Endothelial cell of umbilical vein (primary cell): ENCODE measurements at regions not wholly inside any gene's neighbourhood (a gene's known extent, or its start where the extent isn't known, plus 50 kb on each side); places are given as distances from the start of the nearest gene placed in this dataset.

Source experiments
- BruUV-seq: library from RNA; stranded (reverse); fragments of 400-500 nt; replicated peaks from 2 replicates; lab custom pipeline; 2021; lab: Mats Ljungman, UMichigan
- CTCF ChIA-PET: fragments of 300-600, 350-600 bp; sonication (Branson Sonifier 250); formaldehyde crosslinking; loops from one replicate; lab custom pipeline; 2021; ENCODE audit warnings: antibody characterized with exemption, inconsistent platforms; lab: Charles Lee
- POLR2A ChIA-PET: fragments of 300-600, 350-600 bp; sonication (Branson Sonifier 250); formaldehyde crosslinking; loops from one replicate; lab custom pipeline; 2021; ENCODE audit warnings: antibody characterized with exemption, inconsistent platforms; lab: Charles Lee
- DNase-seq: peaks from one replicate; pipeline ENCODE4 v3.0.0-alpha.2; 2011; ENCODE audit warnings: low read depth, low spot score
- FAIRE-seq: peaks from 2 replicates; lab custom pipeline; 2011; peaks lifted over from hg19 to GRCh38; lab: Jason Lieb, UNC
- H2AFZ ChIP-seq: 2 replicates; pipeline ENCODE4 v1.6.0; 2012; ENCODE audit warnings: low read depth, low read length, control low read depth, inconsistent platforms
- H3K27ac ChIP-seq: 2 replicates; pipeline ENCODE4 v1.5.1; 2011; ENCODE audit warnings: low read depth, mild to moderate bottlenecking, control low read depth, low read length, moderate library complexity; ENCODE audit not compliant: insufficient read depth
- H3K27me3 ChIP-seq, 2 experiments: 2 replicates each; pipeline versions ENCODE4 v1.6.0 to v1.6.1; 2011; ENCODE audit warnings: low read length in 2 of 2, mixed read lengths in 1 of 2; ENCODE audit not compliant: control insufficient read depth in 2 of 2, insufficient read depth in 2 of 2
- H3K36me3 ChIP-seq, 2 experiments: 2 replicates in 1 of 2; 3 replicates in 1 of 2; pipeline ENCODE4 v1.5.1; 2011; ENCODE audit warnings: low read length in 2 of 2, mild to moderate bottlenecking in 1 of 2, moderate library complexity in 1 of 2; ENCODE audit not compliant: control insufficient read depth in 2 of 2, insufficient read depth in 2 of 2; ENCODE audit errors: extremely low read depth in 1 of 2
- H3K4me1 ChIP-seq: 3 replicates; pipeline ENCODE4 v1.5.1; 2011; ENCODE audit warnings: mild to moderate bottlenecking, low read length; ENCODE audit not compliant: control insufficient read depth, insufficient read depth; ENCODE audit errors: extremely low read depth
- H3K4me2 ChIP-seq: 2 replicates; pipeline ENCODE4 v1.6.1; 2011; ENCODE audit warnings: low read length, control low read depth, mixed read lengths; ENCODE audit not compliant: insufficient read depth
- H3K4me3 ChIP-seq, 3 experiments: fragments of 200-600 bp in 1 of 3; sonication (generic), shearing (Covaris generic) in 1 of 3; replicated peaks in 1 of 3; 2 replicates each; pipeline ENCODE4 v1.5.1; 2011 to 2016; ENCODE audit warnings: control low read depth in 3 of 3, low read length in 3 of 3, mild to moderate bottlenecking in 2 of 3, inconsistent platforms in 1 of 3, low read depth in 1 of 3, moderate library complexity in 1 of 3; ENCODE audit not compliant: insufficient read depth in 1 of 3
- H3K79me2 ChIP-seq: 2 replicates; pipeline ENCODE4 v1.6.0; 2012; ENCODE audit warnings: low read length, inconsistent platforms; ENCODE audit not compliant: control insufficient read depth, insufficient read depth
- H3K9ac ChIP-seq: replicated peaks from 2 replicates; pipeline ENCODE3; 2011; ENCODE audit warnings: low read length, control low read depth; ENCODE audit not compliant: insufficient read depth; ENCODE audit errors: extremely low read depth
- H3K9me1 ChIP-seq: replicated peaks from 3 replicates; pipeline ENCODE4 v1.6.0; 2011; ENCODE audit warnings: mild to moderate bottlenecking, low read length; ENCODE audit not compliant: control insufficient read depth, insufficient read depth; ENCODE audit errors: extremely low read depth
- H3K9me3 ChIP-seq: replicated peaks from 2 replicates; pipeline ENCODE4 v1.5.1; 2012; ENCODE audit warnings: low read length, inconsistent platforms; ENCODE audit not compliant: control insufficient read depth, insufficient read depth
- H4K20me1 ChIP-seq: replicated peaks from 2 replicates; pipeline ENCODE3; 2011; ENCODE audit warnings: mild to moderate bottlenecking, low read length; ENCODE audit not compliant: control insufficient read depth, insufficient read depth; ENCODE audit errors: extremely low read depth
- CTCF ChIP-seq, 2 donors: IDR thresholded peaks; 1 replicate in 1 of 2; 2 replicates in 1 of 2; pipeline ENCODE4 v1.5.1; 2011; ENCODE audit warnings: low read length in 2 of 2, mild to moderate bottlenecking in 2 of 2, moderate library complexity in 2 of 2, control low read depth in 1 of 2, inconsistent platforms in 1 of 2, low read depth in 1 of 2; ENCODE audit not compliant: insufficient read depth in 1 of 2; ENCODE audit errors: extremely low read depth in 1 of 2
- EZH2 ChIP-seq: IDR thresholded peaks from 2 replicates; pipeline ENCODE4 v1.6.1; 2012; ENCODE audit warnings: borderline replicate concordance, low read depth, mild to moderate bottlenecking, moderate library complexity, low read length, inconsistent platforms; ENCODE audit not compliant: severe bottlenecking
- FOS ChIP-seq: IDR thresholded peaks from 2 replicates; pipeline ENCODE4 v1.6.1; 2011; ENCODE audit warnings: mild to moderate bottlenecking, low read length, moderate library complexity, borderline replicate concordance; ENCODE audit not compliant: insufficient read depth
- GATA2 ChIP-seq: IDR thresholded peaks from 2 replicates; pipeline ENCODE4 v1.7.0; 2011; ENCODE audit warnings: low read depth, mild to moderate bottlenecking, moderate library complexity, mixed read lengths, low read length; ENCODE audit not compliant: insufficient read length, insufficient read depth
- JUN ChIP-seq: IDR thresholded peaks from 2 replicates; pipeline ENCODE4 v1.6.1; 2011; ENCODE audit warnings: borderline replicate concordance, low read depth; ENCODE audit not compliant: insufficient read length, insufficient read depth
- MAX ChIP-seq: IDR thresholded peaks from 2 replicates; pipeline ENCODE4 v1.6.1; 2011; ENCODE audit not compliant: insufficient read depth, insufficient read length
- MYC ChIP-seq: IDR thresholded peaks from one replicate; pipeline ENCODE4 v1.6.1; 2011; ENCODE audit warnings: mild to moderate bottlenecking, low read depth, low read length
- POLR2A ChIP-seq: IDR thresholded peaks from 2 replicates; pipeline ENCODE4 v1.6.1; 2012; ENCODE audit warnings: low read depth, mild to moderate bottlenecking, control low read depth, low read length
- POLR2AphosphoS5 ChIP-seq: IDR thresholded peaks from 2 replicates; pipeline ENCODE4 v1.6.1; 2012; ENCODE audit warnings: low read depth, mild to moderate bottlenecking, control low read depth, low read length, moderate library complexity; ENCODE audit not compliant: insufficient read depth
- dilution Hi-C: fragments of 300-500 bp; cut with MboI; formaldehyde crosslinking; loops from one replicate; pipeline ENCODE4 v1.15.0; 2019; ENCODE audit warnings: low sequenced_read_pairs; ENCODE audit not compliant: extremely low pct_ligation_motif_present
- intact Hi-C: fragments of 100-400 bp; cut with micrococcal nuclease; formaldehyde crosslinking; loops from one replicate; pipeline ENCODE4 v1.10.0; 2022

- FAIRE-seq (no peak), DNase-seq (no peak)
- Histone ChIP-seq H3K4me2 (no peak overlapping the region), H4K20me1 (no peaks in the 10 kb centered on the region), H2AFZ (no peak overlapping the region), H3K79me2 (no peaks in the 10 kb centered on the region), H3K27ac (no peak overlapping the region), H3K9ac (no peak overlapping the region), H3K9me3 (no peaks in the 10 kb centered on the region), H3K4me1 (no peaks in the 10 kb centered on the region), H3K4me3 (no peak overlapping the region), H3K27me3 (no peaks in the 10 kb centered on the region), H3K9me1 (no peaks in the 10 kb centered on the region), H3K36me3 (no peaks in the 10 kb centered on the region)
- ChIA-PET CTCF (no interaction called here), POLR2A (no interaction called here)
- no TSS peak for BruUV-seq
- intact Hi-C loops = no loop called here
- dilution Hi-C loops = no loop called here
- no peak for TF ChIP-seq FOS
- TF ChIP-seq CTCF (IDR thresholded peaks at IDR 0.05; ENCODE audit: extremely low read depth in 1 of 2, insufficient read depth in 1 of 2, low read depth in 1 of 2, low read length in 2 of 2) = no peak
- TF ChIP-seq MAX = no peak
- no peak for TF ChIP-seq EZH2
- TF ChIP-seq GATA2 = no peak
- no peak for TF ChIP-seq JUN
- no peak for TF ChIP-seq MYC
- no peak for TF ChIP-seq POLR2A
- no peak for TF ChIP-seq POLR2AphosphoS5
Observed at GRCh38 chr14:62307844-62308243, 545.6 kb downstream of the SNAPC1 start.
